ENCODE measurements at regions not wholly inside any gene's neighbourhood (a gene's known extent, or its start where the extent isn't known, plus 50 kb on each side); places are given as distances from the start of the nearest gene placed in this dataset.

- TF ChIP-seq CTCF (conservative IDR thresholded peaks at IDR 0.05 in 1 of 2, IDR thresholded peaks at IDR 0.05 in 1 of 2; ENCODE audit: extremely low read depth in 1 of 2, insufficient read depth in 1 of 2, low read depth in 1 of 2, low read length in 2 of 2) (no peak), EZH2 (IDR thresholded peaks at IDR 0.05; ENCODE audit: borderline replicate concordance, low read length) (no peak)
Measured at GRCh38 chr9:32117291-32117690, 267.2 kb upstream of the ACO1 start.

Data from mammary epithelial cell (primary cell).